CD4-positive, alpha-beta T cell (primary cell): ENCODE measurements at regions not wholly inside any gene's neighbourhood (a gene's known extent, or its start where the extent isn't known, plus 50 kb on each side); places are given as distances from the start of the nearest gene placed in this dataset.

ENCODE experiments used
- ATAC-seq: fragments of 200-7000 bp; cut with Tn5 transposase; one replicate; pipeline ENCODE4 v1.10.0; 2022; ENCODE audit warnings: mild to moderate bottlenecking; ENCODE audit not compliant: poor library complexity
- CTCF ChIA-PET: fragments of 350-600 bp; sonication (Branson Sonifier 250); formaldehyde crosslinking; loops from one replicate; lab custom pipeline; 2021; ENCODE audit warnings: antibody characterized with exemption, inconsistent platforms; lab: Charles Lee
- POLR2A ChIA-PET: fragments of 350-600 bp; sonication (Branson Sonifier 250); formaldehyde crosslinking; loops from one replicate; lab custom pipeline; 2021; ENCODE audit warnings: antibody characterized with exemption, inconsistent platforms; lab: Charles Lee
- DNase-seq, 14 experiments: peaks; one replicate each; pipeline ENCODE4 v3.0.0-alpha.2; 2013 to 2020; ENCODE audit warnings: mixed read lengths in 2 of 14
- H3K27ac ChIP-seq, 2 donors: one replicate each; pipeline versions ENCODE4 v1.5.1 to v1.7.0; 2013; ENCODE audit warnings: low read length in 2 of 2, low read depth in 1 of 2, mild to moderate bottlenecking in 1 of 2
- H3K27me3 ChIP-seq, 2 experiments: 1 replicate in 1 of 2; 2 replicates in 1 of 2; pipeline versions ENCODE4 v1.6.1 to v1.7.0; 2013; ENCODE audit warnings: low read length in 2 of 2, control low read depth in 1 of 2, mild to moderate bottlenecking in 1 of 2, moderate library complexity in 1 of 2; ENCODE audit not compliant: insufficient read depth in 2 of 2, control insufficient read depth in 1 of 2
- H3K36me3 ChIP-seq: one replicate; pipeline ENCODE4 v1.6.1; 2013; ENCODE audit warnings: low read length, control low read depth; ENCODE audit not compliant: insufficient read depth
- H3K4me1 ChIP-seq: one replicate; pipeline ENCODE4 v1.6.1; 2013; ENCODE audit warnings: low read length, control low read depth; ENCODE audit not compliant: insufficient read depth
- H3K4me3 ChIP-seq: one replicate; pipeline ENCODE4 v1.5.1; 2013; ENCODE audit warnings: mild to moderate bottlenecking, low read length, moderate library complexity
- H3K9me3 ChIP-seq, 2 experiments: 1 replicate in 1 of 2; 2 replicates in 1 of 2; pipeline versions ENCODE4 v1.6.1 to v1.7.0; 2013; ENCODE audit warnings: low read length in 2 of 2, mild to moderate bottlenecking in 2 of 2, control low read depth in 1 of 2, moderate library complexity in 1 of 2; ENCODE audit not compliant: control insufficient read depth in 1 of 2, insufficient read depth in 1 of 2
- H3K27ac Mint-ChIP-seq: one replicate; pipeline ENCODE4 v1.8.0; 2020; ENCODE audit warnings: mixed read lengths
- H3K27me3 Mint-ChIP-seq: one replicate; pipeline ENCODE4 v1.8.0; 2021; ENCODE audit warnings: mixed read lengths
- H3K36me3 Mint-ChIP-seq: one replicate; pipeline ENCODE4 v1.8.0; 2021; ENCODE audit warnings: low read depth, mixed read lengths
- H3K4me1 Mint-ChIP-seq: one replicate; pipeline ENCODE4 v1.8.0; 2021; ENCODE audit warnings: low read depth, mixed read lengths
- H3K4me3 Mint-ChIP-seq: one replicate; pipeline ENCODE4 v1.8.0; 2020; ENCODE audit warnings: mild to moderate bottlenecking, mixed read lengths
- H3K9me3 Mint-ChIP-seq: one replicate; pipeline ENCODE4 v1.8.0; 2020; ENCODE audit warnings: mixed read lengths
- intact Hi-C, 2 experiments: fragments of 100-400 bp; cut with DNase I in 1 of 2; cut with micrococcal nuclease in 1 of 2; formaldehyde crosslinking; loops; one replicate each; pipeline versions ENCODE4 v1.15.1 to v1.9.0; 2023 to 2025; cut with DNase I, micrococcal nuclease
- TF ChIP-seq, protein P1 (sequence below): fragments of 200-600 bp; IDR thresholded peaks from one replicate; pipeline ENCODE4 v1.8.0; 2022; ENCODE audit warnings: antibody characterized with exemption, mild to moderate bottlenecking

DNA sequence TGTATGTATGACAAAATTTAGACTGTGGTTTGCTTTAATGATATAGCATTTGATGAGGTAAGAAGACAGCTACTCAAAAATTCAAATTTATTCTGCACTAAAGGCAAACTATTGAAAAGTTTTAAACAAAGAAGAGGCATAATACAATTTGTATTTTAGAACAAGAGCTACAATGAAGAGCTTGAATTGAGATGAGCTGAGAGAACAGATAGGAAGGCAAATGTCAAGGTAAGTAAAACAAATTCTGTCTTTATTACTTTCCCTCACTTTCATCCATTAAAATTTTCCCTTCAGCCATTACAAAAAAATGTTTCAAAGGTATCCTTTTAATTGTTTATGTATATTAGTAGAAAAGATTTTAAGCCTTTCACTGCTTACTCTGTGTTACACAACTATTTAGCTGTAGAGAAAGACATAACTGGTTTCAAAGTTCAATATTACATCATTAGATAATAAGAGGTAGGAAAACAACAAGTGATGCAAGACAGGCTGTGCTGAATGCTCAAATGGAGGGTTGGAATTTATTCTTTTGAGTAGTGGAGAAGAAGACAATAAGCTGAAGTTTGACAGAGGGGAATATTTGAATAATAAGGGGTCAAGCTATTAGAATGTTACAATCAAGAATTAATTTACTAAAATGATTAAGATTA, 1334.1 kb downstream of the FSCB start:
- Mint-ChIP-seq H3K4me3 (no peak overlapping the region), H3K27ac (no peak overlapping the region), H3K4me1 (no peaks in the 10 kb centered on the region), H3K36me3 (no peaks in the 10 kb centered on the region), H3K9me3 (peaks cover 11% of the 10 kb centered on the region), H3K27me3 (no peaks in the 10 kb centered on the region)
- Histone ChIP-seq H3K36me3 (no peaks in the 10 kb centered on the region), H3K9me3 (no peaks in the 10 kb centered on the region), H3K4me1 (no peaks in the 10 kb centered on the region), H3K27me3 (no peaks in the 10 kb centered on the region), H3K4me3 (no peak overlapping the region), H3K27ac (no peak overlapping the region)
- ATAC-seq (no peak), DNase-seq (no peak)
- intact Hi-C loops = no loop called here
- TF ChIP-seq, protein P1, sequence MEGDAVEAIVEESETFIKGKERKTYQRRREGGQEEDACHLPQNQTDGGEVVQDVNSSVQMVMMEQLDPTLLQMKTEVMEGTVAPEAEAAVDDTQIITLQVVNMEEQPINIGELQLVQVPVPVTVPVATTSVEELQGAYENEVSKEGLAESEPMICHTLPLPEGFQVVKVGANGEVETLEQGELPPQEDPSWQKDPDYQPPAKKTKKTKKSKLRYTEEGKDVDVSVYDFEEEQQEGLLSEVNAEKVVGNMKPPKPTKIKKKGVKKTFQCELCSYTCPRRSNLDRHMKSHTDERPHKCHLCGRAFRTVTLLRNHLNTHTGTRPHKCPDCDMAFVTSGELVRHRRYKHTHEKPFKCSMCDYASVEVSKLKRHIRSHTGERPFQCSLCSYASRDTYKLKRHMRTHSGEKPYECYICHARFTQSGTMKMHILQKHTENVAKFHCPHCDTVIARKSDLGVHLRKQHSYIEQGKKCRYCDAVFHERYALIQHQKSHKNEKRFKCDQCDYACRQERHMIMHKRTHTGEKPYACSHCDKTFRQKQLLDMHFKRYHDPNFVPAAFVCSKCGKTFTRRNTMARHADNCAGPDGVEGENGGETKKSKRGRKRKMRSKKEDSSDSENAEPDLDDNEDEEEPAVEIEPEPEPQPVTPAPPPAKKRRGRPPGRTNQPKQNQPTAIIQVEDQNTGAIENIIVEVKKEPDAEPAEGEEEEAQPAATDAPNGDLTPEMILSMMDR = no peak
- POLR2A ChIA-PET = no interaction called here
- CTCF ChIA-PET = interaction anchor here (0.7 kb wide), 1 partner anchor 16 kb away, joined by 3 read pairs; no protein-coding TSS in a partner anchor

DNA sequence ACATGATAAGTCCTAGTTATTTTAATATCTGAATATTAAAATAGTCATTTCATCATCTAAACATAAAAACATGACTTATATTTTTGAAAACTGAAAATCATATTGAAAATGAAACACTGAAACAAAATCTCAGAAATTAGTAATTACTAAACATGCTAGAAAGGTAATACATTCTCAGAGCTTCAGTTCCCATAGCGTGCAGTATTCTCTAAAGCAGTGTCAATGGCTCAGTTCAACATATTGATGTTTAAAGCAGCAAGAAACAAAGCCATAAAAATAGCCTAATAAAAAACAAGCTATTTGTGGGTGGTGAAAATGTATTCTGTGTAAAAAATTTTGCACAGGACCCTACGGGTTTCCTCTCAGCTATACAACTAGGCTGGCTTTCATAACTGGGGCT, 1337.4 kb downstream of the FSCB start:
- CTCF ChIA-PET = no interaction called here
- Histone ChIP-seq H3K27ac (no peak overlapping the region), H3K36me3 (no peaks in the 10 kb centered on the region), H3K4me3 (no peak overlapping the region), H3K9me3 (no peaks in the 10 kb centered on the region), H3K4me1 (no peaks in the 10 kb centered on the region), H3K27me3 (no peaks in the 10 kb centered on the region)
- H3K27me3 Mint-ChIP-seq = no peaks in the 10 kb centered on the region
- no peaks in the 10 kb centered on the region for H3K4me1 Mint-ChIP-seq
- DNase-seq (no peak), ATAC-seq (no peak)
- TF ChIP-seq, protein P1 = no peak
- H3K9me3 Mint-ChIP-seq = peaks cover 11% of the 10 kb centered on the region
- intact Hi-C loops = no loop called here
- no peaks in the 10 kb centered on the region for H3K36me3 Mint-ChIP-seq
- POLR2A ChIA-PET = no interaction called here
- no peak overlapping the region for H3K27ac Mint-ChIP-seq
- no peak overlapping the region for H3K4me3 Mint-ChIP-seq

DNA sequence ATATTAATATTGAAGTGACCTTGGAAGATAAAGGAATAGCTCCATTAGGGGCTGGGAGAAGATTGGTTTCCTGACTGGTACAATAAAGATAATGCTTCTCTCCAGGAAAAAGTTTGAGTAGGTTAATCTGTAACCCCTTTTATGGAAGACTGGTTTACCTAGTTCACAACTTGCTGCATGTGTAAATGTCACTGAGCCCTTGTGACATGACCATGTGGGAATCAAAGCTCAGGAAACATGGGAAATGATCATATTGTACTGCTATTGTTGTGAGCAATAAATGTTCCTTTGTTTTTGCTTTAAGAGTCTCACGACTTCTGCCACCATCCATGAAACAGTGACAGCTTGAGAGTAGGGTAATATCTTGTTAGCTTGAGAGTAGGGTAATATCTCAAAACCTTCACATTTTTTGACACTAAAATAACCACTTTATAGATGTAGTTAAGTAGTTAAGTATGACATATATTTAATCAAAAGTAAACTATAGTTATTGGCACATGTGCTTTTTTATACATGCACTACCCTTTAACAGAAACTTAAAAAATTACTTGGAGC, 1338.6 kb downstream of the FSCB start:
- no peak overlapping the region for H3K27ac Mint-ChIP-seq
- H3K4me3 Mint-ChIP-seq = no peak overlapping the region
- ChIA-PET POLR2A (no interaction called here), CTCF (no interaction called here)
- no peaks in the 10 kb centered on the region for H3K4me1 ChIP-seq
- H3K36me3 ChIP-seq = no peaks in the 10 kb centered on the region
- no peaks in the 10 kb centered on the region for H3K27me3 Mint-ChIP-seq
- no peaks in the 10 kb centered on the region for H3K36me3 Mint-ChIP-seq
- no peak overlapping the region for H3K4me3 ChIP-seq
- H3K27ac ChIP-seq = no peak overlapping the region
- intact Hi-C loops = no loop called here
- peaks cover 11% of the 10 kb centered on the region for H3K9me3 Mint-ChIP-seq
- ATAC-seq = no peak
- no peaks in the 10 kb centered on the region for H3K9me3 ChIP-seq
- H3K27me3 ChIP-seq = no peaks in the 10 kb centered on the region
- no peak for DNase-seq
- H3K4me1 Mint-ChIP-seq = no peaks in the 10 kb centered on the region
- TF ChIP-seq, protein P1 = no peak
